NCI-H774 (cell line): ENCODE measurements at regions not wholly inside any gene's neighbourhood (a gene's known extent, or its start where the extent isn't known, plus 50 kb on each side); places are given as distances from the start of the nearest gene placed in this dataset.

Experiments used
- DNase-seq: peaks from one replicate; lab custom pipeline; 2025; lab: John Stamatoyannopoulos, UW

DNA sequence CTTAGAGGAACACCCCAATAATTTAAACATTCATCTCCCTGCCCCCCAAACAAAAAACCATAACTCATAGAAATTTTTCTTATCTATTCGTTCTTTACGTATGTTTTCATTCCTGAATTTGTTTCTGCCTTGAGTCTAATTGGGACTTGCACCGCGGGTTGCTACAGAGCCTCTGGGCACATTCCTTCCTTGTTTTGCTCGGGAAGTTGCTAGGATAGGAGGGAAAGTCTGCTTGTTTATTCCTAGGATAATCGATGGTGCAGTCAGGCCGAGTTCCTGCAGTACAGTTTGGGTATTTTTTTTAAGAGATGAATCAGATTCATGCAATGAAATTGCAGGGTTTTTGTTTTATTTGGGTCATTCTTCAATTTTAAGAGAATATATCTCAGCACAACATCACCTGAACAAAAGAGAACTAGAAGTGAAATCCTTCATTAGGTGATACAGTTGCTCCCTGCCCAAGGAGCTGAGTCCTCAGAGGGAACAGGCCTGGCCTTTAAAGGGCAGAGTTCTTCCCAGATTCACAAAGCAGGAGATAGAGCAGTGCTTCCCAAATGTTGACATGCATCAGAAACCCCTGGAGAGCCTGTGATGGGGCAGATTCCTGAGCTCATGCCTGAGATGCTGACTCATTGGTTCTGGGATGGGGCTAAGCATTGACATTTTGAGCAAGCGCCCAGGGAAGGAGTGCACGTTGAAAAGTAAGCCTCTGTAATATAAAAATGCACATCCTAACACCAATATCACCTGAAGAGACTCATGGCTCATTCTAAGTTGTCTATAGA is 114.9 kb upstream of the FAM9B start:
- DNase-seq = no peak

DNA sequence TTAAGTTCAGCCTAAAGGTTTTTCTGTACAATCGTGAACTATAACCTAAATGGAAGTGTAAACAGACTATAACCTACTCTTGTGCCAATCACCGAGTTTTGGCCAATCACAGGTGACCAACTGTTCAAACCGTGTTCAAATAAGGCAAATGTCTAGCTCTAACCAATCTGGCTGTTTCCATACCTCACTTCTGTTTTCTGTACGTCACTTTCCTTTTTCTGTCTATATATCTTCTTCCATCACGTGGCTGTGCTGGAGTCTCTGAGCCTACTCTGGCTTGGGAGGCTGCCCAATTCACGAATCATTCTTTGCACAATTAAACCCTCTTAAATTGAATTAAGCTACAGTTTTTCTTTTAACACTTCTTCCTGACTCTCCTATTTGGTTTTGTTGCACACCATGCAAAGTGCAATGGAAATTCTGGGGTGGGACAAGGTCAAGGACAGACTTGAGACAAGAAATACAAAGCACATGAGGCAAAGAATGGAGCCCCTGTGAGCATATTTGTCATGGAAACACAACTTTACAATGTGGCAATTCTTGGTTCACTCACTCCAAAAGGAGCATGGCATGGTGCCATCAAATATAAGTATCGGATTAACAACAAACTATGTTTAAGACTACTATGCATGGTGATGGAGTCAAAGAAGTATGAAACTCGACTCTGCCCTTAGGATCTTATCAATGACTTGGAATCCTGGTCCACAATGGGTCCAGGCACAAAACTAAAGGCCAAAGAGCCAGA is 115.7 kb upstream of the FAM9B start:
- no peak for DNase-seq

DNA sequence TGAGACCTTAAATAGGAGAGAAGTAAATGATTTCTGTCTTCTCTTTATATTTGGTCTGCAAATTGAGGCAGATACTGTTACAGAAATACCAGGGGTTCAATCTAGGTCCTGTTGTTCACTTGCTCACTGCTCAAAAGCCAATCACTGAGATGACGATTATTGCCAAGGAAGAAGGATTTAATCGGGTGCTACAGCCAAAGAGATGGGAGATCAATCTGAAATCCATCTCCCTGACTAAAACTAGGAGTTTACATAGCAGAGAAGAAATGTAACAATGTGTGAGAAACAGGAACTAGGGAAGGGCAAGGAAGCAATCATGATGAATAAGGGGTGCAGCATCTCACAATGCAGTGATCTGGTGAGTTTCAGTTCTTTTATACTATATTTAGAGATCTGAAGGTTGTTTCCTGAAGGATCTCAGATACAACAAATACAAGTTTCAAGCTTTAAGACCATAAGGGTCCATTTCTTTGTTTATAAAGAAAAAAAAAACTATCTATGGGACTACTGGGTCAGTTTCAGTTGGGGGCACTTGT is 117.9 kb upstream of the FAM9B start:
- no peak for DNase-seq

DNA sequence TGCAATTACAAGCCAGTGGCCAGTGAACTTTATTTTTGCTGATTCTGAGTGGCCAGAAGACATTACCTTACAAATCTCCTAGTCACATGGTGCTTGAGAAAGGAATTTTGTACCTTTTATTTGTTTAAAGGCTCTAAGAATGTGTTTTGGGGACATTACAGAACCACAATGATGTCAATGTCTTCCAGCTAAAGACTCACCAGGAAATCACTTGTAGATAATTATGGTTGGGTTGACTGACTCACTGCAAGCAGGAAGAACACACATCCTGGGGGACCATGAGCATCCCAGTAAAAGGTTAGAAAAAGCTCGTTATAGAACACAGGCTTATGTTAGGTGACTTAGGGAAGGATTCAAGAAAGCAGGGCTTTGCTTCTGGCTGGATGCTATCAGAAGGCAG is 119.4 kb upstream of the FAM9B start:
- DNase-seq = no peak

DNA sequence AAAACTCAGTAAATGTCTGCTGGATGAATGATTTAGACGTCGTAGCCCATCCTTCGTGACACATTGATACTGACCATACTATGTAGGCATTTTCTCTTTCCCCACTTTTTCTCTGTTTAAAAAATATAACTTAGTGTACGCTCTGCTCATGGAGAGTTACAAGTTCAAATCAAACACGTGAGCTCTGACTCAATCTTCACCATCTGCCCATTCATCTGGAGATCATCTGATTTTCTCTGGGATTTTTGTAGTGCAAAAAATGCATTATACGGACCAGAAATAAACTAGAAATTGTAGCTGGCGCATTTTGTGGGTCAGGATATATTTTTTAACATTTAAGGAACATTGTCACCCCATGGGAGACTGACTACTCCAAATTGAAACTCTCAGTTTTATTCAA is 124.7 kb upstream of the FAM9B start:
- no peak for DNase-seq

DNA sequence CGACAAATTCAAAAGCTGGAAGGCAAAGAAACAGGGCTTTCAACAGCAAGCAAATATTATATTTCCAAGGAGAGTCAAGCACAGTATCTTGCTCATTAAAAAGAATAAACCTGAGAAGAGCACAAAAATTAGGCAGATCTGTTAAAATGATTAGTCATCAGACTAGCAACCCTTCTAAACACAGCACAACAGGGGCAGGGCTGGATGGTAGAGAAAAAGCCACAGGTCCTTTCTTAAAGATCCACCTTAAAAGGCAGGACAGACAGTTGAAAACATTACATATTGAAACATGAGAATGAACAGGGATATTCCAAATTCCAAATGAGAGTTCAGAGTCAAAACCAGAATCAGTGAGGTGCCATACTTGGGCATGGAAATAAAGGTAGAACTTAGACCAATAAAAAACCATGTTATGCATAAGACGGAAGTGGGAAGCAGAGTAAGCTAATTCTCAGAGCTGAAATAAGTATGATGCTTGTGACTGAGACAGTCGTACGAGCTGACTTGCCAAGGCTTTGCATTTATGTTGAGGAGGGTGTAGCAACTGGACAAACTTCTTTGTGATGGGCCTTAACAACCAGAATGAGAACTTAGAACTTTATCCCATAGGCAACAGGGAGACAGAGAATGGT is 126.9 kb upstream of the FAM9B start:
- no peak for DNase-seq

DNA sequence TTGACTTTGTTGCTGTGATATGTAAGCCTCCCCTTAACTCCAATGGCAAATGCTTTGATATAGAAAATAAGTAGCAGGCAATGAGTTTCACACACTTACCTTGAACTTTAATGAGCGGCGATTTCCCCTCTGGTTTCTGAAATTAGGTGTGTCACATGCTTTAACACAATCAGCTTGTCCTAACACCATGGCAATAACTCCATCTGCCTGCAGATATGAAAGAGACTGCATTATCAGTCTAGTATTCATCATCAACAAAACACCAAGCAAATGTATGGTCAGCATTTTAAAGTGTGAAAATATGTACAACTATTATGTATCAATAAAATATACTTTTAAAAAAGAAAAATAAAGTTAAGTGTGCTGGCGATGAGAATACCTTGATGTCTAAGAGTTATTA is 128.8 kb upstream of the FAM9B start:
- no peak for DNase-seq

DNA sequence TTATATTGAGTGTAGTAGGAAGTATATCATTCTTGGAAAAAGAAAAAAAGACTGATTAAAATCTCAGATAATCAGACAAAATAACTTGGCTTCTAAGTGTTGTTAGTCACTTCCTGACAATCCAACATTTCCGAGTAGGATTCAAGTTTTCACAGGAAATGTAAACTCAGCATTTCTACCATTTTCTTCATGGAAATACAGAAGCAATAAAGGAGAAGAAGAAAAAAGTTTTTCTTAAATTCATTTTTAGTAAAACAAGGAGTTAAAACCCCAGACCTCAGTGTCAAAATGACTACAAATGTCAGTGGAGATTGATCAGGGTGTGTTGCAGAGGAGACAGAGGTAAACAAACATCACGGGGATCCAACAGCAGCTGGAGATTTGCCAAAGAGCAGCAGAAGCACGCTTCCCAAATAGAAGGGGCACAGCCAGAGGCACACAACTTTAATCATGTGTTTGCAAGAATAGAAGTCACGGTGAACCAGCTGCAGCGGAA is 129.3 kb upstream of the FAM9B start:
- peak; percentile 66 for DNase-seq

DNA sequence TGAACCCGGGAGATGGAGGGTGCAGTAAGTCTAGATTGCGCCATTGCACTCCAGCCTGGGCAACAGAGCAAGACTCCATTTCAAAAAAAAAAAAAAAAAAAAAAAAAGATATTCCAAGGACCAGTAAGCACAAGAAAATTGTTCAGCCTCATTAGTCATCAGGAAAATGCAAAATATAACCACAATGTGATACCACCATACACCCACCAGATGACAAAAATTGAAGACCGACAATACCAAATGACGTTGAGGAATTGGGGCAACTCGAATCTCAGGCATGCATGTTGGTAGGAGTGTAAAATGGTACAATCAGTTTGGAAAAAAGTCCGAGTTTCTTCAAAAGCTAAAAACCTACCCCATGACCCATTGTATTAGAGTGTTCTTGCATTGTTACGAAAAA is 130.2 kb upstream of the FAM9B start:
- DNase-seq = no peak

DNA sequence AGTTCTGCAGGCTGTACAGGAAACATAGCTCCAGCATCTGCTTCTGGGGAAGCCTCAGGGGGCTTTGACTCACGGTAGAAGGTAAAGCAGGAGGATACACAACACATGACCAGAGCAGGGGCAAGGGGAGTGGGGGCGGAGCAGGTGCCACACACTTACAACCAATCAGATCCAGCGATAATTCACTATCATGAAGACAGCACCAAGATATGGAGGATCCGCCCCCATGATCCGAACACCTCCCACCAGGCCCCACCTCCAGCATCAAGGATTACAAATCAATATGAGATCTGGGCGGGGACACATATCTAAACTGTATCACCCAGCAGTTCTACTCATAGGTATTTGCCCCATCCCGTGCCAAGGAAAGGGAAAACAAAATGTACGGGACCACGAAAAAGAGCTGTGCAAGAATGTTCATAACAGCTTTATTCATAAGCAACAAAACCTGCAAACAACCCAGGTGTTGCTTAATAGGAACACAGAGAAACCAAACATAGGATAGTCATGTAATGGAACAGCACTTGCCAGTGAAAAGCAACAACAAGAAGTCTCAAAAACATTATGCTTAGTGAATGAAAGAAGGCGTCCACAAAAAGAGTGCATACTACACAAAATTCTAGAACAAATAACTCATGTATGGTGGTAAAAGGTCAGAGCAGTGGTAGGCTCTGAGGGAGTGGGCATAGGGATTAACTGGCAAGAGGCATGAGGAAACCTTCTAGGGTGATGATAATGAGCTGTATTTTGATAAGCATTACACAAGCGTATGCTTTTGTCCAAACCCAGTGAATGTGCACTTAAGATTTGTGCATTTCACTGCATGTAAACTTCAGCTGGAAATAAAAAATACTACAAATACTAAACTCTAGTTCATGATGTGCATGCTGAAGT is 130.9 kb upstream of the FAM9B start:
- DNase-seq = no peak

DNA sequence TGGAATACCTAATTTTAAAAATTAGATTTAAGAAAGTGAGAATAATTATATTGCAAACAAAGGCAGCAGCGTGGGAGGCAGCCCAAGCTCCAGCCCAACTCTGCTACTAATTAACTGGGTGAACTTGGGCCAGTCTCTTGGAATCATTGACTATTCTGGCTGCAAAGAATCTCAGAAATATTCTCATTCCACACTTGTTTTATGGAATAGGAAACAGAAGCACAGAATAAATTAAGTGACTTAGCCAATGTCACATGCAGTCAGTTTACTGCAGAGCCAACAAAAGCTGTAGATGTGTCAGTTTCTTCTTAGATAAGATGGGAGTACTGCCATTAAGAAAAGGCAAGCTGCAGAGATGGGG is 132.6 kb upstream of the FAM9B start:
- no peak for DNase-seq

DNA sequence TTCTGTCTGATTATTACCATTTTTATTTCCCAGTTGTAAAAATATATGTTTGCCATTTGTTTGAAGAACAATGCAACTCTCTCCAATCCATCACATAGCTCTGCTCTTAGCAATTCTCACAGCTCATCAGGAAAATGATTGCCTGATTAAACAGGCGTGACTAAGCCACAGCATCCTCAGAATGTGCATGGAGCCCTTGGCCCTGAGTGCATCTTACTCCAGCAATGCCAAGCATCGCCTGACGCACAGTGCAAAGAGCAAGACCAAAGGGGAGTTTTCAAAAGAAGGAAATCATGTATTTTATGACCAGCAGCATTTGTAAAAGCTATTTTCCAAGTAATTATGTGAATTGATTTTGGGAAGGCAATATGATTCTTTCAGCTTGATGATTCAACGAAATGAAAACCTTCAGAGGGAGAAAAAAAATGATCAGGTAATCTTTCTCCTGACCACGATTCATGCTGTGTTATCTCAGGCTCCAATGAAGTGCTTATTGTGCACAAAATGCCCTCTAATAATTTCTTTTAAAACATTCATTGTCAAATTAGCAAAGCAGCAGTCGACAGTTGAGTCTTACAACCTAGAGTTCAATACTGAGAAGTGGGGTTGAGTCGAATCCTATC is 138.0 kb upstream of the FAM9B start:
- no peak for DNase-seq

DNA sequence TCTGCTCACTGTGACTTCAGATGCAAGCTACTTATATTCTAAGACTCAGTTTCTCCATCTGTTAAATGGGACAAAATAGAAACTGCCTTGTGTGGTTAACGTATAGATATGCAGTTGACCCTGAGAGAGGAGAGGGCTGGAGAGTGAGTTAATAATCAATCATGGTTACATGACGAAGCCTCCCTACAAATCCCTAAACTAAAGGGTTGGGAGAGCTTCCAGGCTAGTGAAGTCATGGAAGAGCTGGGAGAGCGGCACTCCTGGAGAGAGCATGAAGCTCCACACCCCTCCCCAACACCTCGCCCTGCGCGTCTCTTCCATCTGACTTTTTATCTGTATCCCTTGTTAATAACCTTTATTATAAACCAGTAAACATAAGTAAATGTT is 138.5 kb upstream of the FAM9B start:
- no peak for DNase-seq

DNA sequence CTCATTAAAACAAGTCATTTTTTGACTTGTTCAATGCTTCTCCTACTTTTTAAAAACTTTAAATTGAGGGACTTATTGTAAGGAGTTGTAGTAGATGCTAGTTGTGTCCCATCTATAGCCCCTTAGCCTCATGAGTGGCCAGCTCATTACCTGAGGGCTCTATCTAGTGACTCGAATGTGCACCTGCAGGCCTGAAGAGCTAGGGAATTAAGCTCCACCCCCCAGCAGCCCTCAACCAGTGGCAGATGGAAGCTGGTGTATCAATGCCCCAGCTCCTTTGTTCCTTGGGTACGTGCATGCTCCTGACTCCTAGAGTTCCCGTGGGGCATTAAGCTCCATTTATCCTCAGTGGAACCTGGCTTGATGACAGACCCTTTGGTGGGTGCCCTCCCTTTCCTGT is 146.7 kb upstream of the FAM9B start:
- DNase-seq = no peak

DNA sequence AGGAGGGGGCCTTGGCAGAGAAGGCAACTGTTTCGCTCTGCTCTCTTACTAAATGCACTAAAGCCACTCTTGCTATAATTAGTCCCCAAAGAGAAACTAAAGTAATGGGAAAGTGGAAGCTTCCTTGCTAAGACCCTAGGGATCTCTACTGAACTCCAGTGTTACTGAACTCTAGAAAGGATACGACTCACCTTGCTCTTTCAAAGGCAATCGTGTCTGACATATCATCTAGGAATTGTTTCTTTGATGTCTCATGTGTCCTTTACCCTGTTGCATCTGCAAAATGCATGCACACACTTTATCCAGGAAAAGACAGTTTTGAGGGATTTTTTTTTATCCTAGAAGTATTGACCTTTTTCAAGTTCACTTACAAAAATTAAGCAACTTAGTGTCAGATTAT is 148.1 kb upstream of the FAM9B start:
- DNase-seq = no peak

DNA sequence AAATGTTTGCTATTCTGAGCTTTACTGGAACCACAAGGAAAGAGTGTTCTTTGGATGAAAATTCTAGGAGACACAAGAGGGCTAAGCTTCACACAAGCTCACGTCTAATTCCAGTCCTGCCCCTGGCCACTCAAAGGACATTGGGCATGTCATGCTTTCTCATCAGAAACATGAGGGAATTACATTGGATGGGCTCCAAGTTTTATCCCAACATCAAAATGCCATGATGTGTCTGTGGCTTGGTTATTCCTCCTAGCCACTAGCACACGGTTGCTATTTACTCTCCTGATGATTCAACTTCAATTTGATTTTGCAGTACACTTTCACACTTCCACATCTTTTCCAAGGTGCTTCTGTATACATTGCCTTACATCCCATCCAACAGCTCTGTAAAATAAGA is 149.6 kb upstream of the FAM9B start:
- DNase-seq = no peak

DNA sequence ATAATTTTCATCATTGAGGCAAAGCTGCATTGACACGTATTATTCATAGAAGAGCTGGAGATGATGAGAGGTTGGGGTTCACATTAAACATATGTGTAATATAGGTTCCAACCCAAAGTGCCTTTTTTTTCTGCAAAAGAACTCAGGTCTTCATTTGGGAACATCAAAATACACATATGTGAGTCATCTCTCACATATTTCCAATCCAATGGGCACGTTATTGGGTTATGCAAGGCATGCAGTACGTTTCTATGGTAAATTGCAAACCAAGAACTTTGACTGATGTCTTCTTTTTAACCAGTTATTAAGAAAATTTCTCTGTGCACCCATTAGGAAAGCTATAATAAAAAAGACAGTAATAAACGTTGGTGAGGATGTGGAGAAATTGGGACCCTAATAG is 150.3 kb upstream of the FAM9B start:
- no peak for DNase-seq

DNA sequence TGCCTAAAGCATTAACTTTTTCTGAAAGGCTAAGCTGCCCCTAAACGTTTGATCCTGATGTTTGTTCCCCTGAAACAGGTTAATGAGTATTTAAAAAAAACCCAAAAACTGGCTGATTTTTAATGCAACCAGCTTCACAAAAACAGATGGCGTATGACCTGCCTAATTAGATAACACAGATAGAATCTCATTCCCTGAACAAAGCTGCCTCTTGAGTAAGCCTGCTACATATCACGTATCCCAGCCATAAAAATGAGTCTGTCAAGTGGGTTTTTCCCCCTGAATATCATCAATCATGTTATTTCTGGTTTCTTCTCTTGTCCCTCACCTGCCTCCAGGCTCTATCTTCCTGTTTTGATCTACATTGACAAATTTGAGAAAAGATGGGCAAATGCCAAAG is 154.2 kb upstream of the FAM9B start:
- peak; percentile 7 for DNase-seq

DNA sequence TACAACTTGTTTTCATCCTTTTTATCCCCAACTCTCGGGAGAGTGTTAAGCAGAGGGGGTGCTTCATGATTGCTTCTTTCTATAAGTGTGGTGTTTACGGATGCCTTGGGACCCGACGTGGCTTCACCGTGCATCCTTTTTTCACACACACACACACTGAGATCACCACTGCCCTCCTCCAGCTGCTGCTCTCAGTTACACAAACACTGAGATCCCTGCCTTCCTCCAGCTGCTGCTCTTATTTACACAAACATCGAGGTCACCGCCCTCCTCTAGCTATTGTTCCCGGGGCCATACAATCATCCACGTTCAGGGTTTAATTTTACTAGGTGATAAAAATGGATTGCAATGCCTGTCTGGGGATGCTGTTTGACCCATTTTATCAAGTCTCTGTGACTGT is 155.4 kb upstream of the FAM9B start:
- DNase-seq = peak; percentile 41

DNA sequence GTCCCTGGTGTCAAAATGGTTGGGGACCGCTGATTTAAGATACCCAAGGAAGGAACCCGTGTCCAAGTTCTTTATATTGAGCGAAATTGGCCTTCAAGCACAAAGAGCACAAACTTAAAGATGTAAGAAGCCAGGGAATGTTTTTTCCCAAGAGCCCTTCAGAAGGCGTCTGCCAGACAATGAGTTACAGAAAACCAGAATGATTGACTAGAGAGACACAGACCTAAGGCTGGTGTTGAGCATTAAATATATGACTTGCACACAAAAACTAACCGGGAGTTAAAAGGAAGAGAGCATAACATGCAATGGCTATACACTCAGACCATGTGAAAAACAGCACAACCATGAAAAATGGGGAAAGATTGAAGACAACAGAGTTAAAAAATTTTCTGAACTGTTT is 157.5 kb upstream of the FAM9B start:
- no peak for DNase-seq

DNA sequence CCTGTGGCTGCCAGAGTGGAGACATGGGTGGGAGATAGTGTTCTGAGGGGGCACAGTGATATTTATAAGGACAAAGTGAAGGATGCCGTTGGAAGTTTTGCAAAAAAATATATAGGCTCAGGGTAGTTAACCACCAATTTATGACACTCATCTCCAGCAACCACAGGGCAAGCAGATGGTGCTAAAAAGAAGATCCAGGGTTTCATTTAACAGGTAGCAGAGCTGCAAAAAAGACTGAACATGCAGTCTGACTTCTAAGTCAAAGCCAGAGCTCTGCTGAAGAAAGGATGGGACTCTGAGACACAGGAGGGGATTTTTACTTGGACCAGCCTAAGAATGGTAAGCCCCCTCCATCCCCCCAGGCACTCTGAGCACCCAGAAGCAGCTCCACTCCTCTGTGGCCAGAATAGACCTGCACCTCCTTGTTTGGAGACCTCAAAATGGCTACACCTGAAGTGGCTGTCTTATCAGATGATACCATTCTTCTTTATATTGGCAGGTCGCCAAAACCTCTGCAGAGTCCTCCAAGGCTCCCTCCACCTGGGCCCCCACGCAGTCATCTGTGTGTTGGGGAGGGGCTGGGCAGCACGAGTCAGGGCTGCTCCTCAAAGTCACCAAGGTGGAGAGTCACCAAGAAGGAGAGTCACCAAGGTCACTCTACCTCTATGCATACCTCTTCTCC is 161.4 kb upstream of the FAM9B start:
- DNase-seq = no peak
